Hepatocyte (in vitro differentiated cells): ENCODE measurements at regions not wholly inside any gene's neighbourhood (a gene's known extent, or its start where the extent isn't known, plus 50 kb on each side); places are given as distances from the start of the nearest gene placed in this dataset.

Source experiments
- DNase-seq: peaks from one replicate; pipeline ENCODE4 v3.0.0-alpha.2; 2016; ENCODE audit warnings: low spot score
- H2AFZ ChIP-seq: fragments of 200-600 bp; sonication (generic); 2 replicates; pipeline ENCODE4 v1.6.0; 2016; ENCODE audit warnings: antibody characterized with exemption, mild to moderate bottlenecking
- H3K27ac ChIP-seq: fragments of 200-600 bp; sonication (generic); 2 replicates; pipeline ENCODE4 v1.5.1; 2016; ENCODE audit warnings: mild to moderate bottlenecking
- H3K27me3 ChIP-seq: fragments of 200-600 bp; sonication (generic); 2 replicates; pipeline ENCODE4 v1.6.1; 2016
- H3K36me3 ChIP-seq: fragments of 200-600 bp; sonication (generic); replicated peaks from 2 replicates; pipeline ENCODE4 v1.5.1; 2016; ENCODE audit warnings: low read depth; ENCODE audit not compliant: insufficient read depth
- H3K4me1 ChIP-seq: fragments of 200-600 bp; sonication (generic); 2 replicates; pipeline ENCODE4 v1.5.1; 2016; ENCODE audit warnings: mild to moderate bottlenecking, moderate library complexity; ENCODE audit not compliant: insufficient read depth
- H3K4me2 ChIP-seq: fragments of 200-600 bp; sonication (generic); 2 replicates; pipeline ENCODE4 v1.6.0; 2016
- H3K4me3 ChIP-seq: fragments of 200-600 bp; sonication (generic); 2 replicates; pipeline ENCODE4 v1.5.1; 2016; ENCODE audit warnings: mild to moderate bottlenecking
- H3K79me2 ChIP-seq: fragments of 200-600 bp; sonication (generic); 2 replicates; pipeline ENCODE4 v1.6.0; 2017; ENCODE audit warnings: mild to moderate bottlenecking
- H3K9me2 ChIP-seq: fragments of 200-600 bp; sonication (generic); replicated peaks from 2 replicates; pipeline ENCODE4 v1.6.0; 2017; ENCODE audit warnings: mild to moderate bottlenecking; ENCODE audit not compliant: insufficient read depth
- H3K9me3 ChIP-seq: fragments of 200-600 bp; sonication (generic); 2 replicates; pipeline ENCODE4 v1.5.1; 2016; ENCODE audit warnings: low read depth, mild to moderate bottlenecking
- H4K20me1 ChIP-seq: fragments of 200-600 bp; sonication (generic); 2 replicates; pipeline ENCODE4 v1.6.0; 2016; ENCODE audit warnings: mild to moderate bottlenecking; ENCODE audit not compliant: insufficient read depth, poor library complexity, severe bottlenecking
- CTCF ChIP-seq: fragments of 200-600 bp; sonication (generic); IDR thresholded peaks from 2 replicates; pipeline ENCODE4 v1.5.1; 2016; ENCODE audit warnings: antibody characterized with exemption, mild to moderate bottlenecking; ENCODE audit not compliant: poor library complexity
- EZH2 ChIP-seq: fragments of 200-600 bp; sonication (generic); IDR thresholded peaks from 2 replicates; pipeline ENCODE4 v1.6.1; 2016; ENCODE audit warnings: antibody characterized with exemption, mild to moderate bottlenecking, borderline replicate concordance
- EZH2phosphoT487 ChIP-seq: fragments of 200-600 bp; sonication (generic); IDR thresholded peaks from one replicate; pipeline ENCODE4 v1.6.1; 2018; ENCODE audit warnings: antibody characterized with exemption, mild to moderate bottlenecking, low read depth, moderate library complexity; ENCODE audit not compliant: unreplicated experiment, severe bottlenecking
- WGBS: methylation state at CpG from one replicate; pipeline ENCODE4 v1.1.6; 2016; ENCODE audit warnings: low lambda C conversion rate; ENCODE audit errors: missing lambda C conversion rate; 5-methylcytosine and 5-hydroxymethylcytosine counted together

GRCh38 chr18:78820161-78820834, 159.3 kb upstream of the SALL3 start:
- Histone ChIP-seq H4K20me1 (no peaks in the 10 kb centered on the region), H3K4me2 (no peak overlapping the region), H3K9me2 (no peaks in the 10 kb centered on the region), H3K27ac (no peak overlapping the region), H2AFZ (no peak overlapping the region), H3K9me3 (no peaks in the 10 kb centered on the region), H3K4me3 (no peak overlapping the region), H3K79me2 (no peaks in the 10 kb centered on the region), H3K27me3 (peaks cover 11% of the 10 kb centered on the region), H3K36me3 (no peaks in the 10 kb centered on the region), H3K4me1 (peaks cover 3% of the 10 kb centered on the region)
- DNase-seq, result no peak
- 71% methylated on average over 14 of the region's 14 CpGs for WGBS
- no peak for TF ChIP-seq EZH2phosphoT487
- no peak for TF ChIP-seq EZH2
- TF ChIP-seq CTCF, result no peak

- no peak overlapping the region for H3K4me3 ChIP-seq
- no peaks in the 10 kb centered on the region for H3K9me3 ChIP-seq
- TF ChIP-seq EZH2 (no peak), EZH2phosphoT487 (no peak), CTCF (no peak)
- peaks cover 11% of the 10 kb centered on the region for H3K27me3 ChIP-seq
- H4K20me1 ChIP-seq, result no peaks in the 10 kb centered on the region
- H3K36me3 ChIP-seq, result no peaks in the 10 kb centered on the region
- WGBS, result 86% methylated on average over 9 of the region's 9 CpGs
- peaks cover 3% of the 10 kb centered on the region for H3K4me1 ChIP-seq
- no peak for DNase-seq
- no peak overlapping the region for H3K4me2 ChIP-seq
- no peak overlapping the region for H2AFZ ChIP-seq
- no peak overlapping the region for H3K27ac ChIP-seq
- no peaks in the 10 kb centered on the region for H3K79me2 ChIP-seq
- no peaks in the 10 kb centered on the region for H3K9me2 ChIP-seq
Observed at GRCh38 chr18:78821396-78821795, 158.2 kb upstream of the SALL3 start.

- Histone ChIP-seq H3K4me1 (peaks cover 3% of the 10 kb centered on the region), H3K36me3 (no peaks in the 10 kb centered on the region), H3K4me3 (no peak overlapping the region), H3K27me3 (peaks cover 11% of the 10 kb centered on the region), H2AFZ (no peak overlapping the region), H3K9me2 (no peaks in the 10 kb centered on the region), H4K20me1 (no peaks in the 10 kb centered on the region), H3K4me2 (no peak overlapping the region), H3K27ac (no peak overlapping the region), H3K9me3 (no peaks in the 10 kb centered on the region), H3K79me2 (no peaks in the 10 kb centered on the region)
- no peak for DNase-seq
- TF ChIP-seq EZH2phosphoT487, result no peak
- no peak for TF ChIP-seq EZH2
- TF ChIP-seq CTCF, result no peak
- WGBS, result 78% methylated on average over 26 of the region's 27 CpGs
Observed at GRCh38 chr18:78822171-78822948, 157.3 kb upstream of the SALL3 start.
